SH-SY5Y (cell line): ENCODE measurements at regions not wholly inside any gene's neighbourhood (a gene's known extent, or its start where the extent isn't known, plus 50 kb on each side); places are given as distances from the start of the nearest gene placed in this dataset.

Experiments used
- GATA2 ChIP-seq: IDR thresholded peaks from 2 replicates; pipeline ENCODE4 v1.6.1; 2011; ENCODE audit warnings: mild to moderate bottlenecking, low read depth, low read length
- GATA3 ChIP-seq: IDR thresholded peaks from 2 replicates; pipeline ENCODE4 v1.6.1; 2011; ENCODE audit warnings: low read depth, mild to moderate bottlenecking, low read length, moderate library complexity

DNA sequence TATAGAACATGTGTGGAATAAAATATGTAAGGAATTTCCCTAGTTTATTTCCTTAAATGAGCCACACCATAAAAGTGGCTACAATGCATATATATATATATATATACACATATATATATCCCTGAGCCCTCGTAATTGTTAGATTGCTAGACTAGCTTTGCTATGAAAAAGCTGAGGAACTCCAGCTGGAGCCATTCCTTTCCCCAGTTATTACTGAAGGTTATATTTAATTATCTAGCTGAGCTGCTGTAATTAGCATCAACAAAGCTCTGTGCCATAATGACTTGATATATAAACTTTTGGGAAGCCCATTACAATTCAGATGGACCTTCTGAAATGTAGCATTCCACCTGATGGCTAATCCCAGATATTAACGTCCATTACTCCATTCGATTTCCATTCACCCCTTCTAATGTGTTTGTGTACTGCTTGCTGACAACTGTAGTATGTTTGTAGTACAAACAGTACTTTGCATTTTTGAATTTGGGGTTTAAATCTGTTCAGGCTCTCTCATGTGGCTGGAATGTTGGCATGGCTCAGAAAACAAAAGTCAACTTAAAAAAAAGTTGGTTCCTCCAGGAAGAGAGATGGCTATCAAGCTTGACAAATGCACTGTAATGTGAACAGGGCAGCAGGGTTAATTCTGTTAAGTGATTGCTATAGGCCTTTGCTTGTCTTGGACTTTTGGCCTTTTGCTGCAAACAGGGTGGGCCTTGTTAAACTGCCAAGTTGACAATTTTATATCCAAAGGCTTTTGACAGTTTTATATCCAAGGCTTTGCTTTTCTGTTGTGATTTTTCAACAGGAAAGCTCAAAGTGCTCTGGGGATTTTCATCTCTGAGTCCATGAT lies 170.0 kb downstream of the LTN1 start:
- TF ChIP-seq GATA3 (peak; percentile 73; the same call in 1 of the 2 replicates), GATA2 (peak; percentile 91)
